ENCODE measurements at regions not wholly inside any gene's neighbourhood (a gene's known extent, or its start where the extent isn't known, plus 50 kb on each side); places are given as distances from the start of the nearest gene placed in this dataset.
A peak's percentile ranks its signal among the peaks of the same experiment; 100 is the strongest.

DNA sequence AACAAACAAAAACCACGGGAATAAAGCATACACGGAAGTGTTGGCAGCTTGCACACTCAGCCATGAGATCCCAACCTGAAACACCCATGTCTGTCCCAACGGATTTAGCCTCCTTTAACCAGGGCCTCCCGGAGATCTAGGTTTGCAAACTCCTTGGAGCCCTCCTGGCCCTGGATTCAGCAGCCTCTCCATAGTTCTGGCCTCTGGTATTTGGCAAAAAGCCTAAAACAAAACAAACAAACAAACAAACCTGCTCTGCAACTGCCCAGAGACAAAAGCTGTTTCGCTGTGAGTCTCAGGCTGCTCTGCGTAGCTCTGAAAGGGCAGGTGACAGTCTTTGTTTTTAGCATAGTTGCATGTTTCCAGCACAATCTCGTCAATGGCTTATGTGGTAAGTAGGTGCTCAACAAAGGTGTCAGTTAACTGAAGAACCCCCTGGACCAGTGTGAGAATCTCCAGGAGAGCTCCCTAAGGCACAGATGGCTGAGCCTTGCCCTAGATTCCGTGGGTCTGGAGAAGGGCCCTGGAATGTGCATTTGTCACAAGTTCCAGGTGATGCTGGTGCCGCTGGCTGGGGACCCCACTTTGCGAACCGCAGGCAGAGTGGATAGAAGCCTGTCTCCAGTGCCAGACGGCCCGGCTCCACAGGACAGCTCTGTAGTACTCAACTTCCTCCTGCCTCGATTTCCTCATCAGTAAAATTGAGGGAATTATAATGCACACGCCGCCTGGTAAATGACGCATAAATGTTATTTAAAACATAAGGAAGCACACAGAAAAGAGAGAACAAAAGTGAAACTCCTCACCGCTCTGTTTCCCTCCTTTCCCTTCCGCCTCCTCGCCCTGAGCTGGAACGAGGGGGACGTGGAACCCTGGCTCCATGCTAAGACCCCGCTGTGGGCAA is 86.2 kb downstream of the RIPK4 start:
- H3K27ac ChIP-seq: peak overlapping the region; percentile 93 to 94
- TF ChIP-seq POLR2AphosphoS5 (IDR thresholded peaks at IDR 0.05): peak in 1 of 3 donors; percentile 6
- TF ChIP-seq, protein P1, sequence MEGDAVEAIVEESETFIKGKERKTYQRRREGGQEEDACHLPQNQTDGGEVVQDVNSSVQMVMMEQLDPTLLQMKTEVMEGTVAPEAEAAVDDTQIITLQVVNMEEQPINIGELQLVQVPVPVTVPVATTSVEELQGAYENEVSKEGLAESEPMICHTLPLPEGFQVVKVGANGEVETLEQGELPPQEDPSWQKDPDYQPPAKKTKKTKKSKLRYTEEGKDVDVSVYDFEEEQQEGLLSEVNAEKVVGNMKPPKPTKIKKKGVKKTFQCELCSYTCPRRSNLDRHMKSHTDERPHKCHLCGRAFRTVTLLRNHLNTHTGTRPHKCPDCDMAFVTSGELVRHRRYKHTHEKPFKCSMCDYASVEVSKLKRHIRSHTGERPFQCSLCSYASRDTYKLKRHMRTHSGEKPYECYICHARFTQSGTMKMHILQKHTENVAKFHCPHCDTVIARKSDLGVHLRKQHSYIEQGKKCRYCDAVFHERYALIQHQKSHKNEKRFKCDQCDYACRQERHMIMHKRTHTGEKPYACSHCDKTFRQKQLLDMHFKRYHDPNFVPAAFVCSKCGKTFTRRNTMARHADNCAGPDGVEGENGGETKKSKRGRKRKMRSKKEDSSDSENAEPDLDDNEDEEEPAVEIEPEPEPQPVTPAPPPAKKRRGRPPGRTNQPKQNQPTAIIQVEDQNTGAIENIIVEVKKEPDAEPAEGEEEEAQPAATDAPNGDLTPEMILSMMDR (IDR thresholded peaks at IDR 0.05): no peak
- peaks cover 4 to 12% of the 10 kb centered on the region in 2 donors for H3K4me1 ChIP-seq
- H3K36me3 ChIP-seq: no peaks in the 10 kb centered on the region
- no peak for DNase-seq (ENCODE audit: low spot score in 2 of 2)
- peak overlapping the region in 2 of 3 donors; percentile 32 to 49 for H3K4me3 ChIP-seq
- no peaks in the 10 kb centered on the region for H3K27me3 ChIP-seq
- intact Hi-C loops (cut with DNase I; ENCODE audit: low total_unique reads): no loop called here
- no peaks in the 10 kb centered on the region for H3K9me3 ChIP-seq

DNA sequence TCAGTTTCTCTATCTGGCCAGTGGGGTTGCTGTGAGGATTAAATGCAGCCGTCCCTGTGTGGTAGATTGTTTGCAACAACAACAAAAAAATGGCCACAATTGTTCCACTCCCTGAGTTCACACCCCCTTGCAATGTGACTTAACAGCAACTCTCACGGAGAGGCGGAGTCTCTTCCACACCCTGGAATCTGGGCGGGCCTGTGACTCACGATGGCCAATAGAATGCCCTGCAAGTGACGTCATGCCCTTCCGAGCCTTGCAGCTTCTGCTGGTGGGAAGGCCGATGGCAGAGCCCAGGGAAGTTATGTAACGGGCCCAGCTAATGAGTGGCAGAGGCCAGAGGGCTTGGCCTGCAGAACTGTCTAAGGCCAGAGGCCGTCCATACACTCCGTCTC is 87.9 kb downstream of the RIPK4 start:
- Histone ChIP-seq H3K4me3 (peak overlapping the region in 2 of 3 donors; percentile 20 to 41), H3K9me3 (no peaks in the 10 kb centered on the region), H3K36me3 (no peaks in the 10 kb centered on the region), H3K27me3 (no peaks in the 10 kb centered on the region), H3K4me1 (peaks cover 0 to 9% of the 10 kb centered on the region in 2 donors), H3K27ac (peak overlapping the region; percentile 93 to 94)
- intact Hi-C loops (cut with DNase I; ENCODE audit: low total_unique reads): no loop called here
- TF ChIP-seq, protein P1 (IDR thresholded peaks at IDR 0.05): no peak
- peak in 1 of 3 donors; percentile 15 for TF ChIP-seq POLR2AphosphoS5 (IDR thresholded peaks at IDR 0.05)
- TF ChIP-seq POLR2A (IDR thresholded peaks at IDR 0.05): no peak
- peak; percentile 94 to 98 for DNase-seq (ENCODE audit: low spot score in 2 of 2)

DNA sequence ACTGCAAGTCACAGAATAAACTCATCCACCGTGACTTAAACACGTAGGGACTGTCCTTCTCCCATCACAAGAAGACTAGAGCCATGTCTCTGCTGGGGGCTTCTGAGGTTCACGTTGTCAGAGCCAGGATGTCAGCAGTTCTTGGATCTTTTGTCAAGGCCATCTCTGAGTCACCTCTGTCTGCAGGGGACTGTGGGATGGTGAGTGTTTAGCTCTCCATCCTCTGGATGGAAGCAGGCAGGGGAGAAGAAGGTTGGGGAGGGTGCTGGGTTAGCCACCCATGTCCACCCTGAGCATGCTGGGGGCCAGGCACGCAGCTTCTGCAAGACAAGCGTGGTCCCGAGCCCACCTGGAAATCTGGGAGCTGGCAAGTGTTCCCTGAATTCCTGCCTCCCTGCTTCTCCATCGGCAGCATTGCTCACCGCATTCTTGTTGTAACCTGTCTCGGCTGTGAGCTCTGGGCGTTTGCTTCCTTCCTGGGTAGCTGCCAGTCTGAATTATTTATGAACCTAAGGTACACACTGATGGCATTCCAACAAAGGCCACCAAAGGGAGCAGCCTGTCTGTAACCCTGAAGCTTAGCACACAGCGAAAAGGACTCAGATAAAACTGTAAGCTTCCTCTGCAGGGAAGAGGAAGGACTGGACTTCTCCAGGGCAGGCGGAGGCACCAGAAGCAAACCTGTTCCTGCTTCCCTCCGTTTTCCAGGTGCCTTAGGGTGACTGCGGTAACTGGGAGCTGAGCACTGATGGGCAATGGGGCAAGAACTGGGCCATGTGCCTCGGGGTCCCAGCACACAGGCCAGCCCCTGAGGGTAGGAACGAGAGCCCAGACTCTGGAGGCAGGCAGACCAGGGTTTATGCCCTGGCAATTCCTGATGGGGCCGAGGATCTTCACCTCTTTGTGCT is 88.6 kb downstream of the RIPK4 start:
- TF ChIP-seq, protein P1 (IDR thresholded peaks at IDR 0.05): peak; percentile 6 to 62 (median 37)
- TF ChIP-seq POLR2AphosphoS5 (IDR thresholded peaks at IDR 0.05) (peak in 1 of 3 donors; percentile 60), POLR2A (IDR thresholded peaks at IDR 0.05) (no peak)
- Histone ChIP-seq H3K36me3 (no peaks in the 10 kb centered on the region), H3K4me1 (peaks cover 0 to 5% of the 10 kb centered on the region in 2 donors), H3K4me3 (peak overlapping the region in 2 of 3 donors; percentile 20 to 41), H3K9me3 (no peaks in the 10 kb centered on the region), H3K27ac (peak overlapping the region; percentile 93 to 94), H3K27me3 (no peaks in the 10 kb centered on the region)
- DNase-seq (ENCODE audit: low spot score in 2 of 2): peak; percentile 74 to 94
- intact Hi-C loops (cut with DNase I; ENCODE audit: low total_unique reads): no loop called here

DNA sequence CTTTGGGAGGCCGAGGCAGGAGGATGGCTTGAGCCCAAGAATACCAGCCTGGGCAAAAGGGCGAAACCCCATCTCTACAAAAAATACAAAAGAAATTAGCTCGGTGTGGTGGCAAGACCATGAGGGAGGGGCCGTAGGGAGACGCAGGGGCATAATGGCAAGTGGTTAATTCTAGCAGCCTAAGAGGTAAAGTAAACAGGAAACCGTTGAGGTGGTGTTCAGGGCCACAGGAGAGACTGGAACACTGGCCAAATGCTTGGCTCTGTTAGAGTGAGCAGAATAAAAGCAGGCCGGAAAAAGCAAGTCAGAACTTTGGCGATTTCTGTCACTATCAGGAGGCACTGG is 89.2 kb downstream of the RIPK4 start:
- Histone ChIP-seq H3K27ac (peak overlapping the region; percentile 93 to 94), H3K36me3 (no peaks in the 10 kb centered on the region), H3K4me1 (peaks cover 0 to 5% of the 10 kb centered on the region in 2 donors), H3K9me3 (no peaks in the 10 kb centered on the region), H3K27me3 (no peaks in the 10 kb centered on the region), H3K4me3 (no peak overlapping the region)
- intact Hi-C loops (cut with DNase I; ENCODE audit: low total_unique reads): no loop called here
- DNase-seq (ENCODE audit: low spot score in 2 of 2): no peak
- TF ChIP-seq POLR2A (IDR thresholded peaks at IDR 0.05) (no peak), POLR2AphosphoS5 (IDR thresholded peaks at IDR 0.05) (no peak)
- TF ChIP-seq, protein P1 (IDR thresholded peaks at IDR 0.05): no peak
